ENCODE measurements at regions not wholly inside any gene's neighbourhood (a gene's known extent, or its start where the extent isn't known, plus 50 kb on each side); places are given as distances from the start of the nearest gene placed in this dataset.
"Not testable (repeated sequence)": the region's sequence is repeated elsewhere in the genome, so short reads cannot be mapped to it uniquely, and the experiment has no call there.

DNA sequence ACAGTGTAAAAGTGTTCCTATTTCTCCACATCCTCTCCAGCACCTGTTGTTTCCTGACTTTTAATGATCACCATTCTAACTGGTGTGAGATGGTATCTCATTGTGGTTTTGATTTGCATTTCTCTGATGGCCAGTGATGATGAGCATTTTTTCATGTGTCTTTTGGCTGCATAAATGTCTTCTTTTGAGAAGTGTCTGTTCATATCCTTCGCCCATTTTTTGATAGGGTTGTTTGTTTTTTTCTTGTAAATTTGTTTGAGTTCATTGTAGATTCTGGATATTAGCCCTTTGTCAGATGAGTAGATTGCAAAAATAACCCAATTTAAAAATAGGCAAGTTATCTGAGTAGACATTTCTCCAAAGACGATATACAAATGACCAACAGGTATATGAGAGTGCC is 120.2 kb upstream of the ID2 start:
- TF ChIP-seq POLR2A (IDR thresholded peaks at IDR 0.05; ENCODE audit: low read depth, low read length); POLR2AphosphoS5 (IDR thresholded peaks at IDR 0.05; ENCODE audit: low read depth, low read length); TAF1 (IDR thresholded peaks at IDR 0.05; ENCODE audit: low read depth, low read length); PAX5 (IDR thresholded peaks at IDR 0.05; ENCODE audit: insufficient read depth, low read length, severe bottlenecking); SPI1 (IDR thresholded peaks at IDR 0.05; ENCODE audit: low read depth, low read length): not testable (repeated sequence)

Measured in GM12891 (cell line).